Psoas muscle (tissue), 7 donors: ENCODE measurements at regions not wholly inside any gene's neighbourhood (a gene's known extent, or its start where the extent isn't known, plus 50 kb on each side); places are given as distances from the start of the nearest gene placed in this dataset.

ENCODE experiments used
- ATAC-seq, 4 donors: fragments of 200-7000 bp; cut with Tn5 transposase; one replicate each; pipeline ENCODE4 v1.9.1; 2020; ENCODE audit warnings: moderate library complexity in 3 of 4, mild to moderate bottlenecking in 2 of 4
- DNase-seq, 2 donors: peaks; one replicate each; pipeline ENCODE4 v3.0.0-alpha.2; 2020
- H3K27ac ChIP-seq: fragments of 200-600 bp; one replicate; pipeline ENCODE4 v1.8.0; 2022
- H3K27me3 ChIP-seq, 3 donors: fragments of 200-600 bp in 1 of 3; one replicate each; pipeline versions ENCODE4 v1.6.1 to v1.8.0; 2013 to 2022; ENCODE audit warnings: low read length in 2 of 3, mild to moderate bottlenecking in 2 of 3, moderate library complexity in 1 of 3; ENCODE audit not compliant: insufficient read depth in 3 of 3
- H3K36me3 ChIP-seq, 2 donors: fragments of 200-600 bp in 1 of 2; one replicate each; pipeline versions ENCODE4 v1.6.1 to v1.8.0; 2013 to 2022; ENCODE audit warnings: low read depth in 1 of 2, mild to moderate bottlenecking in 1 of 2, moderate library complexity in 1 of 2; ENCODE audit not compliant: insufficient read depth in 1 of 2
- H3K4me1 ChIP-seq: fragments of 200-600 bp; one replicate; pipeline ENCODE4 v1.8.0; 2022
- H3K4me3 ChIP-seq: fragments of 200-600 bp; one replicate; pipeline ENCODE4 v1.8.0; 2022; ENCODE audit warnings: mild to moderate bottlenecking
- H3K9me3 ChIP-seq: fragments of 200-600 bp; one replicate; pipeline ENCODE4 v1.8.0; 2022
- WGBS, 3 donors: extraction: QIAGEN DNeasy Blood & Tissue Kit; methylation state at CpG; one replicate each; pipeline versions ENCODE4 v1.1.6 to v1.1.7; 2013; 5-methylcytosine and 5-hydroxymethylcytosine counted together
- intact Hi-C, 2 donors: fragments of 100-400 bp; cut with DNase I; formaldehyde crosslinking; loops; one replicate each; pipeline versions ENCODE4 v1.11.0 to v1.14.2; 2022
- TF ChIP-seq, protein P1 (sequence below): fragments of 200-600 bp; IDR thresholded peaks from one replicate; pipeline ENCODE4 v1.8.0; 2022; ENCODE audit warnings: antibody characterized with exemption
- donor health status: healthy with polysubstance abuse.
- donor health status: DM: no; HTN: no; CAD: no; lungs with moderate emphysema.
- donor health status: Bipolar disorder and iron deficiency.
- donor health status: healthy.
- donor health status: DM: yes; HTN: yes; CAD: no.
- donor health status: DM: no; HTN: no; CAD: no.
- donor health status: DM: yes; HTN: yes; CAD: no.

DNA sequence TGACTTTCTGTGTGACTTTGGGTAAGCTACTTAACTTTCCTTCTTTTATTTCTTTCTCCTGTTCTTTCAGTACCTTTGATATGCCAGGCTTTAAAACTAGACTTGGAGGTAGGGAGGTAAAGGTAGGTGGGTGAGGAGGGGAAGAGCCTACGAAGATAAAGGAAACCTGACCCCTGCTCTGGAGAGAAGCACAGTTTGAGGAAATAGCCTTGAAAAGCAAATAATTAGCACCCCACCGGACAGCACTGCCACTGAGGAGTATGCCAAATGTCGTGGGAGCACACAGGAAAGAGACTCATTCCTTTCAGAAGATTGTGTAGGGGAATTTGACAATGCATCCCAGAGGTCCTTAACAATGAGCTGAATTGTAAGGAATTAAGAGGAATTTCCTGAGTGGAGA is 65.2 kb upstream of the SPAG17 start:
- intact Hi-C loops = no loop called here
- TF ChIP-seq, protein P1, sequence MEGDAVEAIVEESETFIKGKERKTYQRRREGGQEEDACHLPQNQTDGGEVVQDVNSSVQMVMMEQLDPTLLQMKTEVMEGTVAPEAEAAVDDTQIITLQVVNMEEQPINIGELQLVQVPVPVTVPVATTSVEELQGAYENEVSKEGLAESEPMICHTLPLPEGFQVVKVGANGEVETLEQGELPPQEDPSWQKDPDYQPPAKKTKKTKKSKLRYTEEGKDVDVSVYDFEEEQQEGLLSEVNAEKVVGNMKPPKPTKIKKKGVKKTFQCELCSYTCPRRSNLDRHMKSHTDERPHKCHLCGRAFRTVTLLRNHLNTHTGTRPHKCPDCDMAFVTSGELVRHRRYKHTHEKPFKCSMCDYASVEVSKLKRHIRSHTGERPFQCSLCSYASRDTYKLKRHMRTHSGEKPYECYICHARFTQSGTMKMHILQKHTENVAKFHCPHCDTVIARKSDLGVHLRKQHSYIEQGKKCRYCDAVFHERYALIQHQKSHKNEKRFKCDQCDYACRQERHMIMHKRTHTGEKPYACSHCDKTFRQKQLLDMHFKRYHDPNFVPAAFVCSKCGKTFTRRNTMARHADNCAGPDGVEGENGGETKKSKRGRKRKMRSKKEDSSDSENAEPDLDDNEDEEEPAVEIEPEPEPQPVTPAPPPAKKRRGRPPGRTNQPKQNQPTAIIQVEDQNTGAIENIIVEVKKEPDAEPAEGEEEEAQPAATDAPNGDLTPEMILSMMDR = no peak
- peaks cover 21% of the 10 kb centered on the region for H3K4me1 ChIP-seq

DNA sequence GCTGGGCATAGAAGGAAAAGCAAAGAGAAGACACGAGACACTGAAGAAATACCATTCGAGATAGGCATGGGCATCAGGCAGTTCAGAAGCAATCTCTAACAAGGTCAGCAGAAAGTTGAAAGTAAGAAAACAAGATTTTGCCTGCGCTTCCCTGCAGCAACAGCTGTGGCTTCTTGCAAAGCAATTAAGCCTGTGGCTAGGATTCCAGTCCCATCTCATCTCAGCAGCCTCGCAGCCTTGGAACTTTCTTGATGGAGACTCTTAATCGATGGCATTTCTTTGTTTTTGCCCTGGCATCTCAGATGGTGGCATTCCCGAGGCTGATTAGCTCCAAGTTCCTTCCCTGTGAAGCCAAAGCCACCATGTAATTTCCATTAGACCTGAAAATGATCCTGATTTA is 64.6 kb upstream of the SPAG17 start:
- Histone ChIP-seq H3K27ac (no peak overlapping the region), H3K36me3 (no peaks in the 10 kb centered on the region), H3K4me3 (no peak overlapping the region), H3K27me3 (no peaks in the 10 kb centered on the region), H3K9me3 (no peaks in the 10 kb centered on the region), H3K4me1 (peaks cover 21% of the 10 kb centered on the region)
- intact Hi-C loops = no loop called here
- DNase-seq (no peak), ATAC-seq (no peak)
- 45 to 64% (median 50%) methylated on average over 6 of the region's 6 CpGs for WGBS, 3 donors
- TF ChIP-seq, protein P1 = no peak

More for the DNA sequence above, 65.2 kb upstream of the SPAG17 start:
- no peaks in the 10 kb centered on the region for H3K9me3 ChIP-seq
- WGBS, 3 donors = 54 to 66% (median 61%) methylated on average over 3 of the region's 3 CpGs
- no peak overlapping the region for H3K27ac ChIP-seq
- H3K4me3 ChIP-seq = no peak overlapping the region
- H3K36me3 ChIP-seq = no peaks in the 10 kb centered on the region
- no peaks in the 10 kb centered on the region for H3K27me3 ChIP-seq
- ATAC-seq = no peak
- DNase-seq = no peak

DNA sequence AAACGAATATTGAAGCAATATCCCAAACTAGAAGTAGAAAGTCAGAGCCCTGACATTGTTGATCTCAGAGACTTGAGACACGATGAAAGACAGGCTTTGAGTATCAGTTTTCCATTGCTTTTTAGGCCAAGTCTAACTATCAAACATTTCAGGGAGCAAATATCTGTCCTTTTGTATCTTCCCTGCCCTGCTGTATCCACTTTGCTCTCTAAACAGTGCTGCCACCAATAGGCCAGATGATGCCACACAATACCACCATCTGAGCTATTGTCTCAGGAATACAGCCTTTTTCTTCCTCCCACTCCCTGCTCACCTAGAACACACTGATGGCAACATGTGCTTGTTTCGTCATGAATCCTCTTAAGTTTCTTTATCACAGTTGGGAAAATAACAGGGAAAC is 62.6 kb upstream of the SPAG17 start:
- WGBS, 3 donors = 61 to 83% (median 68%) methylated on average over 3 of the region's 3 CpGs
- intact Hi-C loops = no loop called here
- no peak overlapping the region for H3K27ac ChIP-seq
- H3K9me3 ChIP-seq = no peaks in the 10 kb centered on the region
- DNase-seq (no peak), ATAC-seq (peak in 3 of 4 donors; percentile 58 to 75 (median 59))
- TF ChIP-seq, protein P1 = peak; percentile 23
- H3K4me1 ChIP-seq = peaks cover 21% of the 10 kb centered on the region
- no peaks in the 10 kb centered on the region for H3K27me3 ChIP-seq
- no peaks in the 10 kb centered on the region for H3K36me3 ChIP-seq
- H3K4me3 ChIP-seq = no peak overlapping the region

GRCh38 chr1:118246646-118247045 is 61.6 kb upstream of the SPAG17 start:
- Histone ChIP-seq H3K4me1 (peaks cover 21% of the 10 kb centered on the region), H3K36me3 (no peaks in the 10 kb centered on the region), H3K27ac (no peak overlapping the region), H3K27me3 (no peaks in the 10 kb centered on the region), H3K4me3 (no peak overlapping the region), H3K9me3 (no peaks in the 10 kb centered on the region)
- ATAC-seq = peak; percentile 46 to 87 (median 51)
- no peak for DNase-seq
- TF ChIP-seq, protein P1 = no peak
- intact Hi-C loops = no loop called here

- peaks cover 17% of the 10 kb centered on the region for H3K4me1 ChIP-seq
- intact Hi-C loops = no loop called here
- no peaks in the 10 kb centered on the region for H3K36me3 ChIP-seq
- DNase-seq (no peak), ATAC-seq (no peak)
- WGBS, 3 donors = 29 to 32% (median 29%) methylated on average over 4 of the region's 4 CpGs
- no peaks in the 10 kb centered on the region for H3K9me3 ChIP-seq
- H3K27ac ChIP-seq = no peak overlapping the region
- H3K27me3 ChIP-seq = no peaks in the 10 kb centered on the region
- TF ChIP-seq, protein P1 = no peak
- H3K4me3 ChIP-seq = no peak overlapping the region
Measured at GRCh38 chr1:118244194-118244593, 59.2 kb upstream of the SPAG17 start.
